ENCODE measurements at regions not wholly inside any gene's neighbourhood (a gene's known extent, or its start where the extent isn't known, plus 50 kb on each side); places are given as distances from the start of the nearest gene placed in this dataset.

DNA sequence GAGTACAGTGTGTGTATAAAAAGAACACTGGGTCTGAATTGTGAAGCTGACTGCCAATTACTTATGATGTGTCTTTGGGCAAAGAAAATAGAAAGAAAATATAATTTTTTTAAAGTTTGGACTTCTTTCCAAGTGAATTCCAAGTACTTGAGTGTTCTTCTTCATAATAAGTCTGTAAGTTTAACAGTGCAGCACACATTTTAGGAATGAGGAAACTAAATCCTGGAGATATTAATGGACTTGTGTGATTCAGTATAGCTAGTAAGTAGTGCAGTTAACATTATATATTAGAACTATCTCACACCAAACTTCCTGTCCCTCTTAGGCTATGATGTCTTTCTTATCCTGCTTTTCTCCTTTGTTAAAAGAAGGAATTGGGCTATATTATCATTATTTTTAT is 1953.8 kb downstream of the MAT2B start:
- TF ChIP-seq, protein P1, sequence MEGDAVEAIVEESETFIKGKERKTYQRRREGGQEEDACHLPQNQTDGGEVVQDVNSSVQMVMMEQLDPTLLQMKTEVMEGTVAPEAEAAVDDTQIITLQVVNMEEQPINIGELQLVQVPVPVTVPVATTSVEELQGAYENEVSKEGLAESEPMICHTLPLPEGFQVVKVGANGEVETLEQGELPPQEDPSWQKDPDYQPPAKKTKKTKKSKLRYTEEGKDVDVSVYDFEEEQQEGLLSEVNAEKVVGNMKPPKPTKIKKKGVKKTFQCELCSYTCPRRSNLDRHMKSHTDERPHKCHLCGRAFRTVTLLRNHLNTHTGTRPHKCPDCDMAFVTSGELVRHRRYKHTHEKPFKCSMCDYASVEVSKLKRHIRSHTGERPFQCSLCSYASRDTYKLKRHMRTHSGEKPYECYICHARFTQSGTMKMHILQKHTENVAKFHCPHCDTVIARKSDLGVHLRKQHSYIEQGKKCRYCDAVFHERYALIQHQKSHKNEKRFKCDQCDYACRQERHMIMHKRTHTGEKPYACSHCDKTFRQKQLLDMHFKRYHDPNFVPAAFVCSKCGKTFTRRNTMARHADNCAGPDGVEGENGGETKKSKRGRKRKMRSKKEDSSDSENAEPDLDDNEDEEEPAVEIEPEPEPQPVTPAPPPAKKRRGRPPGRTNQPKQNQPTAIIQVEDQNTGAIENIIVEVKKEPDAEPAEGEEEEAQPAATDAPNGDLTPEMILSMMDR (IDR thresholded peaks at IDR 0.05 in 2 of 3, conservative IDR thresholded peaks at IDR 0.05 in 1 of 3; ENCODE audit: control insufficient read depth in 2 of 3, extremely low read depth in 1 of 3, insufficient read depth in 1 of 3, low read depth in 3 of 3, low read length in 3 of 3), result no peak
- TF ChIP-seq CBX5 (IDR thresholded peaks at IDR 0.05; ENCODE audit: low read depth) (no peak), CREB1 (IDR thresholded peaks at IDR 0.05; ENCODE audit: low read depth) (no peak), MTA3 (IDR thresholded peaks at IDR 0.05; ENCODE audit: borderline replicate concordance, low read length) (no peak), POLR2AphosphoS5 (IDR thresholded peaks at IDR 0.05; ENCODE audit: low read length) (no peak), HDAC2 (IDR thresholded peaks at IDR 0.05) (no peak), STAT3 (IDR thresholded peaks at IDR 0.05; ENCODE audit: low read depth, low read length) (no peak), FOS (IDR thresholded peaks at IDR 0.05; ENCODE audit: borderline replicate concordance, extremely low read depth, insufficient read length) (no peak), ESRRA (IDR thresholded peaks at IDR 0.05; ENCODE audit: low read length) (no peak)
- TF ChIP-seq, protein P2, sequence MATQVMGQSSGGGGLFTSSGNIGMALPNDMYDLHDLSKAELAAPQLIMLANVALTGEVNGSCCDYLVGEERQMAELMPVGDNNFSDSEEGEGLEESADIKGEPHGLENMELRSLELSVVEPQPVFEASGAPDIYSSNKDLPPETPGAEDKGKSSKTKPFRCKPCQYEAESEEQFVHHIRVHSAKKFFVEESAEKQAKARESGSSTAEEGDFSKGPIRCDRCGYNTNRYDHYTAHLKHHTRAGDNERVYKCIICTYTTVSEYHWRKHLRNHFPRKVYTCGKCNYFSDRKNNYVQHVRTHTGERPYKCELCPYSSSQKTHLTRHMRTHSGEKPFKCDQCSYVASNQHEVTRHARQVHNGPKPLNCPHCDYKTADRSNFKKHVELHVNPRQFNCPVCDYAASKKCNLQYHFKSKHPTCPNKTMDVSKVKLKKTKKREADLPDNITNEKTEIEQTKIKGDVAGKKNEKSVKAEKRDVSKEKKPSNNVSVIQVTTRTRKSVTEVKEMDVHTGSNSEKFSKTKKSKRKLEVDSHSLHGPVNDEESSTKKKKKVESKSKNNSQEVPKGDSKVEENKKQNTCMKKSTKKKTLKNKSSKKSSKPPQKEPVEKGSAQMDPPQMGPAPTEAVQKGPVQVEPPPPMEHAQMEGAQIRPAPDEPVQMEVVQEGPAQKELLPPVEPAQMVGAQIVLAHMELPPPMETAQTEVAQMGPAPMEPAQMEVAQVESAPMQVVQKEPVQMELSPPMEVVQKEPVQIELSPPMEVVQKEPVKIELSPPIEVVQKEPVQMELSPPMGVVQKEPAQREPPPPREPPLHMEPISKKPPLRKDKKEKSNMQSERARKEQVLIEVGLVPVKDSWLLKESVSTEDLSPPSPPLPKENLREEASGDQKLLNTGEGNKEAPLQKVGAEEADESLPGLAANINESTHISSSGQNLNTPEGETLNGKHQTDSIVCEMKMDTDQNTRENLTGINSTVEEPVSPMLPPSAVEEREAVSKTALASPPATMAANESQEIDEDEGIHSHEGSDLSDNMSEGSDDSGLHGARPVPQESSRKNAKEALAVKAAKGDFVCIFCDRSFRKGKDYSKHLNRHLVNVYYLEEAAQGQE (IDR thresholded peaks at IDR 0.05; ENCODE audit: low read depth, low read length), result no peak

Data from GM12878 (cell line).